Dermis microvascular lymphatic vessel endothelial cell (primary cell): ENCODE measurements at regions not wholly inside any gene's neighbourhood (a gene's known extent, or its start where the extent isn't known, plus 50 kb on each side); places are given as distances from the start of the nearest gene placed in this dataset.

Source experiments
- DNase-seq, 2 donors: peaks; one replicate each; pipeline versions ENCODE4 v3.0.0 to v3.0.0-alpha.2; 2010; ENCODE audit warnings: low read depth in 2 of 2

DNA sequence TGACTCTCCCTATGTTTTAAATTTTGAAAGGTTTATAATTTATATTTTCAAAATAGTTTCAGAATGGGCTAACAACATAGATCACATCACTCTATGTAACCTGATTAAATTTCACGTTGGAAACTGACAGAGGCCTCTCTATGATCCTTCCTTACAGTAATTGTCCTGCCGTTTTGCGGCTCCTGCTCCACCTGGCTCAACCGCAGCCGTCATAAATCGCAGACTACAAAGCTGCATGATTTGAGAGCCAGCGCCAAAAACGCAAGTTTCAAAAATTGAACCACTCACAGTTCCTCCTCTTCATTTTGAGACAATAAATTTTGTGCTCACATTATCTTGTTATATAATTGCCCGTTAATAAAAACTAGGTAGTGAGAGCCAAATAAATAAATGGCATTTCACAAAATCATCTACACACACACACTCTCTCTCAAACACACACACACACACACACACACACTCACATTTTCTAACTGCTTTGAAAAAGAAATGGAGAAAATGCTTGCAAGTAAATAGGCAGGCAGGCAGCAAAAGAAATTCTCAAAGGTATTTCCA is 263.1 kb upstream of the PSMD7 start:
- DNase-seq, result no peak

DNA sequence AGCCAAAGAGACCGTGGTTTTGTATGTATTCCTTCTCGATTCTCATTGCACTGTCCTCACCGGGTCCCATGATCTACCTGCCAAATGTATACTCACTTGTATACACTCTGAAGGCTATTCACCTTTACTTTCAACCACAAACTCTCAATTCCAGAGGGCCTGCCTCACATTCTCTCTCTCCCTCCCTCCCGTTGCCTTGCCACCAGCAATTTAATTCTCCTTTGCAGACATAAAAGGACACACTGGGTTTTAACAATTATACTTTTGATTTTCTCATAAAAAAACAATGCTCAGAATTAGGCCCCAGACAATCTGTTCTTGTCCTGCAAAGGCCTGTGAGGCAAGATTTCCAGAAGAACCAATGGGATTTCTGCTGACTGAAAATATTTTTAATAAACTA is 265.1 kb upstream of the PSMD7 start:
- DNase-seq, result no peak

DNA sequence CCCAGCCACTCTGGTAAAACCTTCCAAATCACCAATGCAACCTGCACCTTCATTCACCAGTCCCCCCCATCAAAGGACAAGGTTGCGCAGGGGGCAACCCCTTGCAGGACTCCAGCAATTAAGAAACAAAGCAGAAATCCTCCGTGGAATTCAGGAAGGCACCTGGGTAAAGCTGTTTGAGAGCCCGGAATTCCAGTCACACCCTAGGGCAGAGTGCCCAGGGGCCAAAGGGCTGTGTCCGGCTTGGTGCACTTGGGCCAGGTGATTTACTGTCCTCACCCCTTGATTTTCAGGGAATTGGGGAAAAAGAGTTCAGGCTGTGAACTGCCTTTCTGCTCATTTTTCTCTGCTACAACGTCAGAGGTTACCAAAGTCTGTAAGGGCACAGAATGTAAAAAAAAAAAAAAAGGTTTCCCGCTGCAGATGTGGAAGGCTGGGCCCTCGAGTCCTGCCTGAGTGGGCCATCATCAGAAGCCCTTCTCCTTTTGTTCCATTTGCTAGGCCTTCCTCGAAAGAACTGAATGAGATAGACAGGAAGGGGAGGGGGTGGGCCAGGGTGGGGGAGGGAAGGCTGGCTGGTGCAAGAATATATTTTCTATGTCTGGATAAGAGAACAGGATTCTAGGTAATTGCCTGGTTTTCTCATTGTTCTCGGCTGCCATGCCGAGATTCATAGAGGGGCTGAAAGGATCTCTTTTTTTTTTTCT is 266.5 kb upstream of the PSMD7 start:
- DNase-seq, result no peak

DNA sequence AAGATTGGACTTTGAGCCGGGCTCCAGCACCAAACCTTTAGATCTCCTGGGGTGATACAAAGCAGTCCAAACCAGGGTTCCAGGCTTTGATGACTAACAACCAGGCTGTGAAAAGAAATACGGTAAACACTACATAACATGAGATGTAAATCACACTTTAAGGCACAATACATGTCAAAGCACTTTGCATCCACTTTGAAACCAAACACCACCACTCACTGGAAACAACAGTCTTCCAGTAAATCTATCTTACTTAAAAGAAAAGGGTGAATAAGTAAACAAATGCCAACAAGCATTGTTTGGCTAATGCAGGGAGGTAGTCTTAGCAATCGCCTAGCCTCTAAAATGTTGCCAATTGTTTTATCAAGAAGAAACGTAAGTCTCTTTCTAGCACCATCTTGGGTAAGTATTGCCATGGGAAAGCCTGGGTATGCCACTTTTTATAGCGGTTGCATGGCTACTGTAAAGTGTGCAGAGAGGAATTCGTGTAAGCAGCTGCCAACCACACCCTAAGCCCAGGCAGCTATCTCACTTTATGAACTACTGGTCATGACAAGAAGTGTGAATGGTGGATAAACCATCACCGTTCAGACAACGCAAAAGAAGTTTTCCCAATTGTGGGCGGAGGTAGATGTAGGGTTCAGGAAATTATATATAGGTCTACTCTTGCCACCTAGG is 267.4 kb upstream of the PSMD7 start:
- no peak for DNase-seq

DNA sequence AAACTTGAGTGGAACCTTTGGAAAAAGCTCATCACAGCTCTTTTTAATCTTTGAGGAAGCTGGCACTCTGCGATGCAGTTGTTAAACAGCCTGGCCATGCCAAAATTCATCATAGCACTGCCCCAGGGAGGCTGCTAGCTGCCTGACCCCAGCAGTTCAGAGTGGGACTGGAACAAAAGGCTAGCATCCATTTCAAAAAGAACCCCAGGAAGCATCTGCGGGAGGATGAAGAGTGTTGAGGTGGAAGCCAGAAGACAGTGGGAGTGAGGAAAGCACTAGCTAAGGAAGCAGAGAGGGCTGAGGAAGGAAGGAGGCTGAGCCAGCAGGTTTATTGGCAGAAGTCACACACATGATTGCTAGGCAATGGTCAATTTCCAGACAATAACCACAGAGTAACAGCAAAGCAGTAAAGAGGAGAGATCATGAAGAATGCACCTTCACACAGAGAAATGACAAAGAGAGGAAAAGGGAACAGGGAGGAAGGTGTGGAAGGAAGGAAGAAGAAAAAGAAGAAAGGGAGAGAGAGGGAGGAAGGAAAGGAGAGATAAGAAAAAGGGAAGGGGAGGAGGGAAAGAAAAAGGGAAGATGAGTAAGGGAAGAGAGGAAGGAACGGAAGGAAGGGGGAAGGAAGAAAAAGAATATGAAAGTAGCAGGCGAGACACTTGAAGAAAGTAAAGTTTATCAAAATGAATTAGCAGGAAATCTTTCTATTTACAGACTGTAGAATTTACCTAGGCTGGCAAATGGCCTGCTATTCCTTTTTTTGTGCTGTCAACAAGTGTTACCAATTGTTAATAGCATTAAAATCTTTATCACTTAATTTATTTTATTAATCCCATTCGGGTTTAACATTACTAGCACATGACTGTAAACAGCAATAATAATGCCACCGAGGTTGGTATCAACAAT is 270.0 kb upstream of the PSMD7 start:
- no peak for DNase-seq

DNA sequence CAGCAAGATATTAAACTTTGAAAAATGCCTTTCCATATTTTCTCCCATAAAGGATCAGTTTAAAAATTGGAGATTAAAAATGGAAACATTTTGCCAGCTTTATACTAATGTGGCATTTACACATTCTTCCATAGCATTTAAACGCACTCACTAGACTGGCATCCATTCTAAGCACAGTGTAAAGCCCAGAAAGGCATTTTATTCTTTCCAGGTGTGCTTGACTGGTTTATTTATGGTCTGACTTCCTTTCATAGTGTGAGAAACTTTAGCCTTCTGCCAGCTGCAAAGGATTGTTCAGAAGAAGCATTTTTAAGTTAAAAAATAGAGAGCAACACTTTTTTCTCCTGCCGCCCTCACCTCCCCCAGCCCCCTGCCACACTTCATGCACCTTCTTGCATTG is 271.7 kb upstream of the PSMD7 start:
- DNase-seq, result no peak

DNA sequence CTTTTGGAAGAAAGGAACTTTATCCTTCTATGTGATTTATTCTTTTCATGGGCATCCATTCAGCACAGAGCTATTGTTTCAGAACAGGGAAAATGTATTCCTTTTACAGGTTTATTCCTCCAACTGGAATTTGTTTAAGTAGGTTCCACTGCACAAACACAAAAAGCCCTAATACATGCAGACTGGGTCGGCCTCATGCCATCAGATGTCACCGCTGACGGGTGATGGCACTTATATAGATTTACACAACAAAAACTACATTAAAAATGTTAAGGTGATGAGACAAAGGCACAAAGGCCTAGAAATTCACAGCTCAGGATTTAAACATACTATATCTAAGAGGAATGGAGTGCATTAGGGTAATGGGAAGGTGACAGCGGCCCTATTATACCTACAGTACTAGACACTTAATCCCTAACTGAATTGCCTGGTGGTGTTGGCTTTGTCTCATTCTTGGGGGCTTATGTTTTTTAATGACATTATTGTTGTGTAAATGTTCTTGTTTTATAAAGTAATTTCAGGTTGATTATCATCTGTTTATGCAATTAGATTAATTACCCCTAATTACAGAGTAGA is 276.4 kb upstream of the PSMD7 start:
- no peak for DNase-seq

DNA sequence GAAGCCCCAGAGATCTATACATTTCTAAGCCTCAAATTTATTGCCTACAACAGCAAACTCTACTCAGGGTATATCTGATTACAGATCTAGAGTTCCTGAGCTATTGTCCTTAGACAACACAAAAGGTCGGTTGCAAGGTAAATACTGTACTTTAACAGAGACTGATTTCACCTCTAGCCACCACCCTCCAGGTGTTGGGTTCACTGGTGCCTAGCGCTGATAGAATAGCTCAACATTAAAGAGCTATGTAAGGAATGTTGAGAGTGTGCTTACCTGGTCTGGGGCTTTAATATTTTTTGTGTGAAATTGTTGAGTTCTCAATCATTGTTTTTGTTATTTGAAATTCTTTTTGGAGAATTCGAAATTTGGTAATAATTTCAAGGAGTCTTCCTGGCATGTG is 277.0 kb upstream of the PSMD7 start:
- DNase-seq, result no peak

DNA sequence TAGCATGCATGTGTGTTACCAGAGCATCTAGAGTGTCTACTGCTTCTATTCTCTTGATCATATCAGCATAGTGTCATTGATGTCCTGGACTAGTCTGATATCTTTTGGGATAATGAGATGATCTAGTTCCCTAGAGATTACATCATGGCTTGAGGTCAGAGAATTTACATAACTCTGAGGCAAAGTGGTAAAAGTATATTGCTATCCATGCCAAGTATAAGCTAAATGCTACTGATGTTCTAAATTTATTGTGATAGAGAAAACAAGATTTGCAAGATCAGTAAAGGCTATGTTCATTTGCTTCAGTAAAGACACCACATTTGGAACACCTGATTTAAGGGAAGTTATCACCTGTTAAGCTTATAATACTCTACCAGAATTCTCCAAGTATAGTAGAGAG is 280.7 kb upstream of the PSMD7 start:
- DNase-seq, result no peak

DNA sequence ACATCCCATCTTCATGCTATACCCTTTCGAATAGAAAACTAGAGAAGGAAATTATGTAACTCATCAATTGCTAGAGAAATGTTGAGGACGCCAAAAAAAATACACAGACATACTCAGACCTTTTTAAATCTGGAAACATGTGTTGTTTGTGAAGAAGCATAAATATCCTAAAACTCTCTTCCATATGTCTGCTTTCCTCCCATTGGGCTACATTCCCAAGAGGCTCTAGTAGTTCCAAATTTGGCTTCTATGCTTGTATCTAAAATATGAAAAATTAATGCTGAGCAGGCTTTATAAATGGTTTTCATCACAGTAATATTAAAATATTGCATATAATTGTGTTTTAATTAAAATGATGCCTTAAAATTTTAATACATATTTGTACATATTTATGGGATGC is 297.9 kb upstream of the PSMD7 start:
- no peak for DNase-seq

DNA sequence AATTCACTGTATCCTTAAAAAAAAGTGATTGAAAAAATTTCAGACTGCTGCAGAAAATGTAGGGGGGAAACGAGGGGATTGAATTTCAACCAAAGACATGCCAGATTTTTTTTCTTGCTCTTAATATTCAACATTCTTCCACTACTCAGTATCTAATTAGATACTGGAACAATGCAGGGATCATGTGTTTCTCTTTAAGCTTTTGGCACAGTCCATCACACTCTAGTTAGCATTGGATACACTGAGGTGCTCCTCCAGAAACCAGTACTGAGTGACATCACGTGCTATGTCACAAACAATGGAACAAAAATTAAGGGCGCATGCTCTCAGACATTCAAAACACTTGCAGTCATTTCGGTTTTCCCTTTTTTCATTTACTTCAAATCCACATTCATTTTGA is 298.6 kb upstream of the PSMD7 start:
- DNase-seq, result no peak

DNA sequence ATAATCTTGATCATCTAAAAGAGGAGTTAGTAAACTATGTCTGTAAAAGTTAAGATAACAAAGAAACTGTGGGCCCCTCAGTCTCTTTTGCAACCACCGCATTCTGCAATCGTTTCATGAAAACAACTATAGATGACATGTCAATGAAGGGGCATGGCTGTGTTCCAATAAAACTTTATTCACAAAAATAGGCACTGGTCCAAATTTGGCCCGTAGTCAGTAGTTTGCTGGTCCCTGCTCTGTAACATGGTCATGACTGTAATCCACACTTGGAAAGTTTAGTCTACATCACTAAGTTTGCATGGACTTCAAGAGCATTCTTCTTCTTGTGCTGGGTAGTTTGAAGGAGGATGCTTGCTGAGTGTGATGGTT is 299.3 kb upstream of the PSMD7 start:
- DNase-seq, result no peak

DNA sequence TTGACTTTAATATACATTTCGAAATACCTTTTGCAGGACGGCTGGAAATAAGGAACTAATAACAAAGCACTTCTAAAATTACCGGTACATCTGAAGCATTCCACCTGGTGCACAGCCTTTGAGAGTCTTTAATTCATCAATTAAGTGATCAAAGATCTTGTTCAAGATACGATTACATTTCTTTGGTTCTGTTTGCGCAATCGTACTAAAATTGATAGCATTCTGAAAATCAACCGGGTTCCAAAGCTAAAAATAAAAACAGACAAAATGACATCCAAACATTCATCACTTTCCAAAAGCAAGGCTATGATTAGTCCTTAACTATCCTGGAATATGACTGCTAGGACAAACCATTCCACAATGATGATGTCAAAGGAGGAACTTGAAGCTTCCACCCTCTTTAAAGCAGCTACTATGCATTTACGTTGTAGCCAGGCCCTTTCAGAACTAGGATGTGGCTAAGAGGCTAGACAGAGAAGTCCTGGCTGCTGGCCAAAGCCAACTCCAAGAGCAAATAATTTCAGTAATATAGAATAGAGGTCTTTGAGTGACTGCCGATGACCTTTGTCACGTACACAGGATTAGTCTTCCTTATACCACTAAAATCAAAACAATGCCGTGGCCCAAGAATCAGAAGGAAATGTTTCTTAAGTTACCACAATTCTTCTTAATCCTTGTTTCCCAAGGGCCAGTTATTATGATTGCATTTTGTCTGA is 299.8 kb upstream of the PSMD7 start:
- no peak for DNase-seq

DNA sequence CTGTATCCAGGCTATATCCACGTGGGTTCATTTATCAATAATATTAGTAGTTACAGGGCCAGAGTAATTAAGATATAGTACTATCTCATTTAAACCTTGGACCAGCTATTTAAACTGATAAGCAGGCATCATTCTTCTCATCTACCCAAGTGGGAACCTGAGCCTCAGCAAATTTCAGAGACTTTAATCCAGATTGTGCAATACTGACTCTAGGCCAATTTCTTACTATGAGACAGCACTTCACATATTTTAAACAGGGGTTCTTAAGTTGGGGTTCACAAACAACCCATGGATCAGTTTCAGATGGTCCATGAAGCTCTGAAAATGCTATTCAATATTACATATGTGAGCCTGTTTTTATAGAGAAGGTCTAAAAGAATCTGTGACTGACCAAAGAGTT is 302.7 kb upstream of the PSMD7 start:
- no peak for DNase-seq

DNA sequence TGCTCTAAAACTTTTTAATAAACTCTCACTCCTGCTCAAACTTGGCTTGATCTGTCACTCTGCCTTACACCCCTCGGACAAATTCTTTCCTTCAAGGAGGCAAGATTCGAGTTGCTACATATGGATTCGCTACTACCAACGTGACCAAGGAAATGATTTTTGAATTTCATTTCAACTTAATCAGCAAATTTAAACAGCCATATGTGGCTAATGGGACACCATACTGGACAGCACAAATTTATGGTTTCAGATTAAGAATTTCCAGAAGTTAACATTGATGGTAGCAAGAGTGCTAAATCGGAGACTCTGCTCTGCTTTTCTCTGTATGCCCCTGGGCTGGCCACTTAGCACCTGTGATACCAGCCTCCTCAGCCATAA is 318.2 kb upstream of the PSMD7 start:
- DNase-seq, result no peak

DNA sequence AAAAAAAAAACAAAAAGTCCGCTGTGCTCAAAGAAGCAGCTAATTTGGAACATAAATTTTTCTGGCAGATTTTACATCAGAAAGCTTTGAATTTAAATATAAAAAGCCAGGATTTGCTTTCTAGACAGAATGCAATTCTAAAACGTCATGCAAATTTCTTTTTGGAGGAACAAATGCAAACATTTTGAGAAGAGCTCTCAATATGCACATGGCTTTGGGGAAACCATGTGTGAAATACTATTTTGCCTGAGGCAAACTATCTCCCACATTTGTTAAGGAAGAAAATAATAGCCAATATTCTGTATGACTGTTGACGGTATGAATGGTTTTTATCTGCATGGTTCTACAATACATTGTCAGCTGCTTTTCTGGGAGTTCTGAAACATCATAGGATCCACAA is 320.0 kb upstream of the PSMD7 start:
- DNase-seq, result no peak

DNA sequence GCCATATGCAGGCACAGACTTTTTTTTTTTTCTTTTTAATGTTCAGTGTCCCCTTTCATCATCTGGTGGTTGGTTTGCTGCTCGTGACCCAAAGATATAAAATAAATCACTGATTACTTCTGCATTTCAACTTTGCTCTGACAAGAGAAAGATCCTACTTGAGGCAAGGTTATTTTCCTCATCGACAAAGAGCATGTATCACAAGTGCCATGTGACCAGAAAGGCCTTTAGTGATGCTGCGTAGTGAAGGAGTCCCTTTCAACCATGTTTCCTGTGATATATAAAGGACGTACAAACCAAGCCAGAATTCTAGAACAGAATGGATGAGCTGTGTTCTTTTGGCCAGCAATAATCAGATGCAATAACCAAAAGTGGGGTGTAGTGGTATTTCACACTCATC is 323.4 kb upstream of the PSMD7 start:
- no peak for DNase-seq

DNA sequence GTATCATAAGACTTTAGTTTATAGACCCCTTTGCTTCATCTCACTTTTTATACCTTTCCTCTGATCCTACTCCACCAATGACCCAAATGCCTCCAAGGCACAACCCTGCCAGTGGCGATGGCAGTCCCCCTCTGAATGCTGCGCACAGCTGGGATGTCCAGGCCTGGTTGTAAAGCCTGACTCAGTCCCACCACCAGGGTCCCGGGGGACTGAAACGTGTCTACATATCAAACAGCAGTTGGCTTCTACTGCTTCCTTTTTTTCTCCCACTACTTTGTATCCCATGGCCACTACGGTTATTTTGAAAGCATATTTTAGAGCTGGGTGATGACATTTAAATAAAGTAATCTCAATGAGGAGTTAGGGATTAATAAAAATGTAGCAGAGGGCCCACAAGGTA is 329.8 kb upstream of the PSMD7 start:
- DNase-seq, result no peak

DNA sequence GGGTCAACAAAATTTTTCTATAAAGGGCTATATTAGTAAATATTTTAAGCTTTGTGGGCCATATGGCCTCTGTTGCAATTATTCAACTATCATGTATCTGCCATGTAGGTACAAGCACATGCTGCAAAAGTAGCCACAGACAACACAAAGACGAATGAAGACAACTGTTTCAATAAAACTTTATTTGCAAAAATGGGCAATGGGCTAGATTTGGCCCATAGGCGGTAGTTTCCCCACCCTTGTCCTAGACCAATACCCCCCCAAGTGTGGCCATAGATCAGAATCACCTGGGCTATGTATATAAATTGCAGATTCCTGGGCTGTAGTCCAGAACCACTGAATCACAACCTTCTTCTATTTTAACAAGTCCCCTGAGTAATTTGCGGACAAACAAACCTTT is 331.0 kb upstream of the PSMD7 start:
- no peak for DNase-seq

DNA sequence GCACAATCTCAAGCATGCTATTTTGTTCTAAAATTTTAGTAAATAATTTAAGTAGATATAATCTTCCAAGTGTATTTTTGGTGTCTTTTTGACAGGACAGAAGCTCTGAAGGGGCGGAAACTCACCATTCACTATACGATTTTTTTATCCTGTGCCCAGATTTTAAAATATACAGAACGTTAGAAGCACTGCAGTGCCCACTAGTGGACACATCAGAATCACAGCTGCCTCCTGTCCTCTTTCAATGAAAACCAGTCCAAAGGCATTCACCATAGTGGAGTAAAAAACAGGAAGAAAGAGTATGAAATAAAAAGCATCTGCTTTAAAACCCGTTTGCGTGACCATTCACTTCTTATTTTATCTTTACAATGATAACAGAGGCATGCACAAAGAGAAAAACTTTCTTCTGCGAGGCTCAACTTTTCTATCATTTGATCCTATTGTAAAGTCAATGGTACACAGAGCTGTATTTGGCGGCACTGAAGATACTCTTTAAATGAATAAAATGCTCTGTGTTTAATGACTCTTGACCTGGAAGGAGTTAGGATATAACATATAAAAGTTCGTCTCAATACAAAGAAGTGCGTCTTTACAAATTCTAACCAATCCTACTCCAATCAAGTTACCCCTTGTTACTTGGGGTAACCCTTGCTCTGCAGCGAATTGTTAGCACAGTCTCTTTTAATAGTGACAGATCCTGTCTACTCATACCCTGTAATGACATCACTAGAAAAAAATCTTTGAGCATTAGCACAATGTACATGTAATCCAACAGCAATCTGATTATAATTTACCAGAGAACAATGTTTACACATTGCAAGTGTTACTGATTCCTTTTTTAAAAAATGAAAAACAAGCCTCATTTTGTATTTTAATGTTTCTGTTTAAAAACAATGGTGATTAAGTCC is 339.8 kb upstream of the PSMD7 start:
- DNase-seq, result peak; percentile 34 to 59
